ENCODE measurements at regions not wholly inside any gene's neighbourhood (a gene's known extent, or its start where the extent isn't known, plus 50 kb on each side); places are given as distances from the start of the nearest gene placed in this dataset.

GRCh38 chr4:117467404-117467803 is 382.0 kb upstream of the TRAM1L1 start:
- TF ChIP-seq, protein P1, sequence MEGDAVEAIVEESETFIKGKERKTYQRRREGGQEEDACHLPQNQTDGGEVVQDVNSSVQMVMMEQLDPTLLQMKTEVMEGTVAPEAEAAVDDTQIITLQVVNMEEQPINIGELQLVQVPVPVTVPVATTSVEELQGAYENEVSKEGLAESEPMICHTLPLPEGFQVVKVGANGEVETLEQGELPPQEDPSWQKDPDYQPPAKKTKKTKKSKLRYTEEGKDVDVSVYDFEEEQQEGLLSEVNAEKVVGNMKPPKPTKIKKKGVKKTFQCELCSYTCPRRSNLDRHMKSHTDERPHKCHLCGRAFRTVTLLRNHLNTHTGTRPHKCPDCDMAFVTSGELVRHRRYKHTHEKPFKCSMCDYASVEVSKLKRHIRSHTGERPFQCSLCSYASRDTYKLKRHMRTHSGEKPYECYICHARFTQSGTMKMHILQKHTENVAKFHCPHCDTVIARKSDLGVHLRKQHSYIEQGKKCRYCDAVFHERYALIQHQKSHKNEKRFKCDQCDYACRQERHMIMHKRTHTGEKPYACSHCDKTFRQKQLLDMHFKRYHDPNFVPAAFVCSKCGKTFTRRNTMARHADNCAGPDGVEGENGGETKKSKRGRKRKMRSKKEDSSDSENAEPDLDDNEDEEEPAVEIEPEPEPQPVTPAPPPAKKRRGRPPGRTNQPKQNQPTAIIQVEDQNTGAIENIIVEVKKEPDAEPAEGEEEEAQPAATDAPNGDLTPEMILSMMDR (IDR thresholded peaks at IDR 0.05; ENCODE audit: low read depth, low read length): no peak
- no peak for TF ChIP-seq MYC (IDR thresholded peaks at IDR 0.05; ENCODE audit: low read depth, low read length)
- TF ChIP-seq MAX (IDR thresholded peaks at IDR 0.05; ENCODE audit: low read depth, low read length): no peak
- TF ChIP-seq POLR2A (IDR thresholded peaks at IDR 0.05; ENCODE audit: extremely low read depth, insufficient read length): no peak

All from NB4 (cell line).